ENCODE measurements at regions not wholly inside any gene's neighbourhood (a gene's known extent, or its start where the extent isn't known, plus 50 kb on each side); places are given as distances from the start of the nearest gene placed in this dataset.

DNA sequence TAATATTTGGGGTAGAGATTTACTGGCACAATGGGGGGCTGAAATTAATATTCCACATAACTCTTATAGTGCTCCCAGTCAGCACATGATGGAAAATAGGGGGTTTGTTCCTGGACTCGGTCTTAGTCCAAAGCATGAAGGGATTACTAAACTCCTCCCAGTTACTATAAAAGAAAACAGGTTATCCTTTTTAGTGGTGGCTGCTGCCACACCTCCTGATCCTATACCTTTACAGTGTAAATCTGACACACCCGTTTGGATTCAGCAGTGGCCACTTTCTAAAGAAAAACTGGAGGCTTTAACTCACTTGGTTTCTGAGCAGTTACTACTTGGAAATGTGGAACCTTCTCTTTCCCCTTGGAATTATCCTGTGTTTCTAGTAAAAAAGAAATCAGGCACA is 572.9 kb upstream of the PTGER4 start:
- DNase-seq (ENCODE audit: low spot score): no peak
- BruUV-seq (replicated peaks): no TSS peak
- intact Hi-C loops (cut with micrococcal nuclease; ENCODE audit: unreplicated experiment): no loop called here
- no peaks in the 10 kb centered on the region for H3K36me3 ChIP-seq (ENCODE audit: insufficient read depth, low read length, poor library complexity, severe bottlenecking)
- H3K4me3 ChIP-seq (ENCODE audit: low read depth, low read length, poor library complexity, severe bottlenecking): no peak overlapping the region
- no peak overlapping the region for H3K27ac ChIP-seq (ENCODE audit: low read depth, low read length, poor library complexity, severe bottlenecking)
- no peaks in the 10 kb centered on the region for H3K9me3 ChIP-seq (ENCODE audit: low read depth, low read length, poor library complexity, severe bottlenecking)
- peaks cover 8% of the 10 kb centered on the region for H3K4me1 ChIP-seq (ENCODE audit: insufficient read depth, low read length, poor library complexity, severe bottlenecking)
- no peaks in the 10 kb centered on the region for H3K27me3 ChIP-seq (replicated peaks; ENCODE audit: insufficient read depth, low read depth, low read length, poor library complexity)
- ChIA-PET CTCF (no interaction called here), POLR2A (ENCODE audit: low non-redundant PET) (no interaction called here)
- TF ChIP-seq EZH2 (IDR thresholded peaks at IDR 0.05; ENCODE audit: borderline replicate concordance, low read depth, low read length, poor library complexity, severe bottlenecking): no peak
- TF ChIP-seq, protein P1, sequence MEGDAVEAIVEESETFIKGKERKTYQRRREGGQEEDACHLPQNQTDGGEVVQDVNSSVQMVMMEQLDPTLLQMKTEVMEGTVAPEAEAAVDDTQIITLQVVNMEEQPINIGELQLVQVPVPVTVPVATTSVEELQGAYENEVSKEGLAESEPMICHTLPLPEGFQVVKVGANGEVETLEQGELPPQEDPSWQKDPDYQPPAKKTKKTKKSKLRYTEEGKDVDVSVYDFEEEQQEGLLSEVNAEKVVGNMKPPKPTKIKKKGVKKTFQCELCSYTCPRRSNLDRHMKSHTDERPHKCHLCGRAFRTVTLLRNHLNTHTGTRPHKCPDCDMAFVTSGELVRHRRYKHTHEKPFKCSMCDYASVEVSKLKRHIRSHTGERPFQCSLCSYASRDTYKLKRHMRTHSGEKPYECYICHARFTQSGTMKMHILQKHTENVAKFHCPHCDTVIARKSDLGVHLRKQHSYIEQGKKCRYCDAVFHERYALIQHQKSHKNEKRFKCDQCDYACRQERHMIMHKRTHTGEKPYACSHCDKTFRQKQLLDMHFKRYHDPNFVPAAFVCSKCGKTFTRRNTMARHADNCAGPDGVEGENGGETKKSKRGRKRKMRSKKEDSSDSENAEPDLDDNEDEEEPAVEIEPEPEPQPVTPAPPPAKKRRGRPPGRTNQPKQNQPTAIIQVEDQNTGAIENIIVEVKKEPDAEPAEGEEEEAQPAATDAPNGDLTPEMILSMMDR (conservative IDR thresholded peaks at IDR 0.05; ENCODE audit: low read depth, low read length): no peak

DNA sequence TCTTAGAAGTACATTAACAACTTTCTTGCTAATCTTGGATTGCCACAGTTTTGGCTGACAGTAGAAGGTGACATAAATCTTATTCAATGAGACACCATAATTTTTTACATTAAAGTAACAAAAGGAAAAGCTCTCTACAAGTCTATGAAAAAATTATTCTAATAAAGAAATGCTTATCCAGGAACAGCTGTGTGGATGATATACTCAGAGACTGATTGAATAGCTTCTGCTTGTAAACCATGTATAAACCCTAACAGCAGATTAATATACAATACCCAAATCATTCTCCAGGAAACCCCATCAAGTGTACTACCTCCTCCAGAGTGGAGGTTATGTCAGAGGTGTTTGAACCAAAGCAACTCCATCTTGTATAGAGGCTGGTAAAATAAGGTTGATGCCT is 581.4 kb upstream of the PTGER4 start:
- no peaks in the 10 kb centered on the region for H3K27me3 ChIP-seq (replicated peaks; ENCODE audit: insufficient read depth, low read depth, low read length, poor library complexity)
- no peak overlapping the region for H3K27ac ChIP-seq (ENCODE audit: low read depth, low read length, poor library complexity, severe bottlenecking)
- BruUV-seq (replicated peaks): no TSS peak
- CTCF ChIA-PET: no interaction called here
- POLR2A ChIA-PET (ENCODE audit: low non-redundant PET): no interaction called here
- no peak overlapping the region for H3K4me3 ChIP-seq (ENCODE audit: low read depth, low read length, poor library complexity, severe bottlenecking)
- TF ChIP-seq, protein P1 (conservative IDR thresholded peaks at IDR 0.05; ENCODE audit: low read depth, low read length): no peak
- no peak for TF ChIP-seq EZH2 (IDR thresholded peaks at IDR 0.05; ENCODE audit: borderline replicate concordance, low read depth, low read length, poor library complexity, severe bottlenecking)
- H3K4me1 ChIP-seq (ENCODE audit: insufficient read depth, low read length, poor library complexity, severe bottlenecking): peaks cover 9% of the 10 kb centered on the region
- H3K9me3 ChIP-seq (ENCODE audit: low read depth, low read length, poor library complexity, severe bottlenecking): no peaks in the 10 kb centered on the region
- intact Hi-C loops (cut with micrococcal nuclease; ENCODE audit: unreplicated experiment): no loop called here
- DNase-seq (ENCODE audit: low spot score): peak; percentile 22
- H3K36me3 ChIP-seq (ENCODE audit: insufficient read depth, low read length, poor library complexity, severe bottlenecking): no peaks in the 10 kb centered on the region

DNA sequence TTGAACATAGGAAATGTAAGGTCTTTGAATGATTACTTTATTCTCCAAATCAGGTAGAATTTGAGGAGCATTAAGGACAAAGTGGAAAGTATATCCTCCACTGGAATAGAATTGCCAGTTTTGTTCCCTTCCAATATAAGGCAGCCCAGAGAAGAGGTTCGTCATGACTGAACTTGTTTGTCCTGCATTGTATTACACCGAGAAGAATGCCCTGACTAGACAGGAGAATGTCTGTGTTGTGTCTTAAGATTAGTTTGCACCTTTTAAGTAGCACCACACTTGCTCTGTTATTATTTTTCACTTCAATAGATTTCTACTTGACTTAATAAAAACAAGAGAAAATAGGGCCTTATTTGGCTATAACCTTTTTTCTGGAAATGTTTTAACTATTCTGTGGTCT is 586.2 kb upstream of the PTGER4 start:
- peaks cover 34% of the 10 kb centered on the region for H3K9me3 ChIP-seq (ENCODE audit: low read depth, low read length, poor library complexity, severe bottlenecking)
- TF ChIP-seq EZH2 (IDR thresholded peaks at IDR 0.05; ENCODE audit: borderline replicate concordance, low read depth, low read length, poor library complexity, severe bottlenecking): no peak
- TF ChIP-seq, protein P1 (conservative IDR thresholded peaks at IDR 0.05; ENCODE audit: low read depth, low read length): no peak
- H3K27ac ChIP-seq (ENCODE audit: low read depth, low read length, poor library complexity, severe bottlenecking): no peak overlapping the region
- H3K27me3 ChIP-seq (replicated peaks; ENCODE audit: insufficient read depth, low read depth, low read length, poor library complexity): no peaks in the 10 kb centered on the region
- no peak overlapping the region for H3K4me3 ChIP-seq (ENCODE audit: low read depth, low read length, poor library complexity, severe bottlenecking)
- peaks cover 4% of the 10 kb centered on the region for H3K4me1 ChIP-seq (ENCODE audit: insufficient read depth, low read length, poor library complexity, severe bottlenecking)
- ChIA-PET POLR2A (ENCODE audit: low non-redundant PET) (no interaction called here), CTCF (no interaction called here)
- no peaks in the 10 kb centered on the region for H3K36me3 ChIP-seq (ENCODE audit: insufficient read depth, low read length, poor library complexity, severe bottlenecking)
- no peak for DNase-seq (ENCODE audit: low spot score)
- no TSS peak for BruUV-seq (replicated peaks)
- intact Hi-C loops (cut with micrococcal nuclease; ENCODE audit: unreplicated experiment): no loop called here

All from A673 (cell line).